Natural killer cell (primary cell): ENCODE measurements at regions not wholly inside any gene's neighbourhood (a gene's known extent, or its start where the extent isn't known, plus 50 kb on each side); places are given as distances from the start of the nearest gene placed in this dataset.

Source experiments
- ATAC-seq, 3 donors: fragments of 150-1000 bp in 2 of 3; fragments of 200-7000 bp in 1 of 3; cut with Tn5 transposase; 1 replicate in 1 of 3; 2 replicates in 2 of 3; pipeline ENCODE4 v1.10.0; 2021; ENCODE audit warnings: mild to moderate bottlenecking in 2 of 3, moderate library complexity in 2 of 3
- DNase-seq, 2 donors: peaks; one replicate each; pipeline versions ENCODE4 v3.0.0 to v3.0.0-alpha.2; 2013 to 2021; ENCODE audit warnings: mixed read lengths in 1 of 2
- H3K27ac ChIP-seq: one replicate; pipeline ENCODE4 v1.5.1; 2013; ENCODE audit warnings: mild to moderate bottlenecking, low read length
- H3K27me3 ChIP-seq: one replicate; pipeline ENCODE4 v1.6.1; 2013; ENCODE audit warnings: low read length; ENCODE audit not compliant: control insufficient read depth, insufficient read depth
- H3K36me3 ChIP-seq: one replicate; pipeline ENCODE4 v1.6.1; 2013; ENCODE audit warnings: low read length; ENCODE audit not compliant: control insufficient read depth, insufficient read depth
- H3K4me1 ChIP-seq: one replicate; pipeline ENCODE4 v1.6.1; 2013; ENCODE audit warnings: low read length; ENCODE audit not compliant: control insufficient read depth, insufficient read depth
- H3K4me3 ChIP-seq: one replicate; pipeline ENCODE4 v1.5.1; 2013; ENCODE audit warnings: low read length
- H3K9me3 ChIP-seq: one replicate; pipeline ENCODE4 v1.6.1; 2013; ENCODE audit warnings: low read length; ENCODE audit not compliant: control insufficient read depth, insufficient read depth
- H3K27ac Mint-ChIP-seq, 2 donors: one replicate each; pipeline ENCODE4 v1.8.0; 2022; ENCODE audit warnings: mild to moderate bottlenecking in 2 of 2, mixed read lengths in 2 of 2, moderate library complexity in 1 of 2
- H3K27me3 Mint-ChIP-seq, 2 donors: one replicate each; pipeline ENCODE4 v1.8.0; 2022; ENCODE audit warnings: low read depth in 2 of 2, mixed read lengths in 2 of 2
- H3K36me3 Mint-ChIP-seq: one replicate; pipeline ENCODE4 v1.8.0; 2022; ENCODE audit warnings: mixed read lengths
- H3K4me1 Mint-ChIP-seq, 2 donors: one replicate each; pipeline ENCODE4 v1.8.0; 2022; ENCODE audit warnings: mixed read lengths in 2 of 2
- H3K4me3 Mint-ChIP-seq: one replicate; pipeline ENCODE4 v1.8.0; 2022; ENCODE audit warnings: mild to moderate bottlenecking, moderate library complexity, mixed read lengths
- H3K9me3 Mint-ChIP-seq, 2 donors: one replicate each; pipeline ENCODE4 v1.8.0; 2022; ENCODE audit warnings: mixed read lengths in 2 of 2
- CTCF ChIP-seq: fragments of 200-600 bp; IDR thresholded peaks from one replicate; pipeline ENCODE4 v1.8.0; 2022; ENCODE audit warnings: antibody characterized with exemption
- WGBS: methylation state at CpG from one replicate; pipeline ENCODE4 v1.1.7; 2013; ENCODE audit warnings: missing lambda C conversion rate; ENCODE audit not compliant: insufficient coverage; 5-methylcytosine and 5-hydroxymethylcytosine counted together
- intact Hi-C: fragments of 100-400 bp; cut with micrococcal nuclease; formaldehyde crosslinking; loops from one replicate; pipeline ENCODE4 v1.14.2; 2022

GRCh38 chr18:45538444-45538843 is 76.8 kb upstream of the SLC14A2 start:
- no peaks in the 10 kb centered on the region for H3K4me1 Mint-ChIP-seq
- no peak for DNase-seq
- Histone ChIP-seq H3K4me3 (no peak overlapping the region), H3K9me3 (no peaks in the 10 kb centered on the region), H3K27me3 (no peaks in the 10 kb centered on the region), H3K27ac (no peak overlapping the region), H3K36me3 (no peaks in the 10 kb centered on the region), H3K4me1 (no peaks in the 10 kb centered on the region)
- intact Hi-C loops = no loop called here
- H3K27me3 Mint-ChIP-seq = peaks cover 5 to 33% of the 10 kb centered on the region in 2 donors
- no peak overlapping the region for H3K4me3 Mint-ChIP-seq
- WGBS = 50% methylated on average over 2 of the region's 2 CpGs
- H3K36me3 Mint-ChIP-seq = no peaks in the 10 kb centered on the region
- peaks cover 4 to 5% of the 10 kb centered on the region in 2 donors for H3K9me3 Mint-ChIP-seq
- TF ChIP-seq CTCF = no peak
- no peak overlapping the region for H3K27ac Mint-ChIP-seq
- no peak for ATAC-seq

GRCh38 chr18:45539491-45539891 is 75.8 kb upstream of the SLC14A2 start:
- Mint-ChIP-seq H3K27me3 (peaks cover 5 to 36% of the 10 kb centered on the region in 2 donors), H3K4me1 (no peaks in the 10 kb centered on the region), H3K27ac (no peak overlapping the region), H3K9me3 (peaks cover 2 to 3% of the 10 kb centered on the region in 2 donors), H3K4me3 (no peak overlapping the region), H3K36me3 (no peaks in the 10 kb centered on the region)
- ATAC-seq (no peak), DNase-seq (no peak)
- Histone ChIP-seq H3K9me3 (no peaks in the 10 kb centered on the region), H3K36me3 (no peaks in the 10 kb centered on the region), H3K4me3 (no peak overlapping the region), H3K4me1 (no peaks in the 10 kb centered on the region), H3K27me3 (no peaks in the 10 kb centered on the region), H3K27ac (no peak overlapping the region)
- no peak for TF ChIP-seq CTCF
- 90% methylated on average over 5 of the region's 5 CpGs for WGBS
- intact Hi-C loops = no loop called here

GRCh38 chr18:45540125-45540524 is 75.2 kb upstream of the SLC14A2 start:
- no peak for TF ChIP-seq CTCF
- H3K36me3 Mint-ChIP-seq = no peaks in the 10 kb centered on the region
- WGBS = 86% methylated on average over 7 of the region's 7 CpGs
- H3K4me3 Mint-ChIP-seq = no peak overlapping the region
- intact Hi-C loops = no loop called here
- no peak overlapping the region for H3K4me3 ChIP-seq
- no peak overlapping the region for H3K27ac Mint-ChIP-seq
- H3K27ac ChIP-seq = no peak overlapping the region
- no peak for ATAC-seq
- no peaks in the 10 kb centered on the region for H3K4me1 Mint-ChIP-seq
- peaks cover 5 to 33% of the 10 kb centered on the region in 2 donors for H3K27me3 Mint-ChIP-seq
- no peaks in the 10 kb centered on the region for H3K9me3 ChIP-seq
- H3K36me3 ChIP-seq = no peaks in the 10 kb centered on the region
- peaks cover 2 to 3% of the 10 kb centered on the region in 2 donors for H3K9me3 Mint-ChIP-seq
- H3K4me1 ChIP-seq = no peaks in the 10 kb centered on the region
- DNase-seq = no peak
- no peaks in the 10 kb centered on the region for H3K27me3 ChIP-seq

GRCh38 chr18:45541421-45541820 is 73.9 kb upstream of the SLC14A2 start:
- no peak for DNase-seq
- Mint-ChIP-seq H3K27me3 (peaks cover 5 to 24% of the 10 kb centered on the region in 2 donors), H3K9me3 (peaks cover 2 to 3% of the 10 kb centered on the region in 2 donors), H3K4me3 (no peak overlapping the region), H3K27ac (no peak overlapping the region), H3K4me1 (no peaks in the 10 kb centered on the region), H3K36me3 (no peaks in the 10 kb centered on the region)
- no peak overlapping the region for H3K4me3 ChIP-seq
- no peaks in the 10 kb centered on the region for H3K27me3 ChIP-seq
- WGBS = 83% methylated on average over 2 of the region's 2 CpGs
- no peak for ATAC-seq
- H3K36me3 ChIP-seq = no peaks in the 10 kb centered on the region
- intact Hi-C loops = no loop called here
- TF ChIP-seq CTCF = no peak
- H3K4me1 ChIP-seq = no peaks in the 10 kb centered on the region
- no peaks in the 10 kb centered on the region for H3K9me3 ChIP-seq
- no peak overlapping the region for H3K27ac ChIP-seq
